Liver (tissue), 7 donors: ENCODE measurements at regions not wholly inside any gene's neighbourhood (a gene's known extent, or its start where the extent isn't known, plus 50 kb on each side); places are given as distances from the start of the nearest gene placed in this dataset.

Experiments
- DNase-seq: peaks from one replicate; pipeline ENCODE4 v3.0.0-alpha.2; 2017; ENCODE audit warnings: low spot score
- H3K27ac ChIP-seq, 2 donors: one replicate each; pipeline ENCODE4 v1.7.0; 2013; ENCODE audit warnings: inconsistent platforms in 2 of 2, low read length in 2 of 2, control low read depth in 1 of 2, low read depth in 1 of 2, mild to moderate bottlenecking in 1 of 2
- H3K27me3 ChIP-seq, 4 donors: one replicate each; pipeline versions ENCODE4 v1.6.1 to v1.7.0; 2013; ENCODE audit warnings: low read length in 3 of 4, inconsistent platforms in 1 of 4, mild to moderate bottlenecking in 1 of 4, moderate library complexity in 1 of 4; ENCODE audit not compliant: control insufficient read depth in 4 of 4, insufficient read depth in 4 of 4
- H3K36me3 ChIP-seq, 4 donors: one replicate each; pipeline versions ENCODE4 v1.6.1 to v1.7.0; 2013; ENCODE audit warnings: low read length in 3 of 4, mild to moderate bottlenecking in 3 of 4, low read depth in 1 of 4, moderate library complexity in 1 of 4; ENCODE audit not compliant: control insufficient read depth in 4 of 4, insufficient read depth in 3 of 4
- H3K4me1 ChIP-seq, 4 donors: one replicate each; pipeline versions ENCODE4 v1.6.1 to v1.7.0; 2013; ENCODE audit warnings: low read length in 3 of 4, mild to moderate bottlenecking in 3 of 4, moderate library complexity in 1 of 4; ENCODE audit not compliant: control insufficient read depth in 4 of 4, insufficient read depth in 4 of 4
- H3K4me3 ChIP-seq, 3 donors: one replicate each; pipeline versions ENCODE4 v1.6.1 to v1.7.0; 2013; ENCODE audit warnings: low read length in 3 of 3, control low read depth in 1 of 3, low read depth in 1 of 3, mild to moderate bottlenecking in 1 of 3
- H3K9ac ChIP-seq, 2 donors: one replicate each; pipeline ENCODE4 v1.7.0; 2013; ENCODE audit warnings: low read length in 2 of 2, mild to moderate bottlenecking in 2 of 2, moderate library complexity in 2 of 2, control low read depth in 1 of 2, low read depth in 1 of 2
- H3K9me3 ChIP-seq, 4 donors: one replicate each; pipeline versions ENCODE4 v1.6.1 to v1.7.0; 2013; ENCODE audit warnings: low read length in 3 of 4; ENCODE audit not compliant: control insufficient read depth in 4 of 4
- ATF3 ChIP-seq: IDR thresholded peaks from 2 replicates; pipeline ENCODE4 v1.6.1; 2016; ENCODE audit warnings: antibody characterized with exemption
- EGR1 ChIP-seq, 2 donors: IDR thresholded peaks; 2 replicates each; pipeline ENCODE4 v1.6.1; 2016 to 2018; ENCODE audit warnings: antibody characterized with exemption in 2 of 2, low read depth in 2 of 2
- FOXA1 ChIP-seq: IDR thresholded peaks from 2 replicates; pipeline ENCODE4 v1.6.1; 2016; ENCODE audit warnings: antibody characterized with exemption
- FOXA2 ChIP-seq: IDR thresholded peaks from 2 replicates; pipeline ENCODE4 v1.6.1; 2016; ENCODE audit warnings: antibody characterized with exemption
- GABPA ChIP-seq, 2 donors: IDR thresholded peaks in 1 of 2; conservative IDR thresholded peaks in 1 of 2; 2 replicates each; pipeline ENCODE4 v1.6.1; 2016; ENCODE audit warnings: antibody characterized with exemption in 2 of 2, mild to moderate bottlenecking in 1 of 2, moderate library complexity in 1 of 2
- HNF4A ChIP-seq, 2 donors: conservative IDR thresholded peaks; 2 replicates each; pipeline ENCODE4 v1.6.1; 2016; ENCODE audit warnings: antibody characterized with exemption in 2 of 2, mild to moderate bottlenecking in 2 of 2
- HNF4G ChIP-seq: IDR thresholded peaks from 2 replicates; pipeline ENCODE4 v1.6.1; 2016; ENCODE audit warnings: antibody characterized with exemption
- JUND ChIP-seq, 2 donors: IDR thresholded peaks; 2 replicates each; pipeline ENCODE4 v1.6.1; 2016; ENCODE audit warnings: antibody characterized with exemption in 2 of 2
- MAX ChIP-seq: IDR thresholded peaks from 2 replicates; pipeline ENCODE4 v1.6.1; 2016; ENCODE audit warnings: antibody characterized with exemption
- NR2F2 ChIP-seq: IDR thresholded peaks from 2 replicates; pipeline ENCODE4 v1.6.1; 2016; ENCODE audit warnings: antibody characterized with exemption
- RAD21 ChIP-seq, 2 donors: IDR thresholded peaks; 2 replicates each; pipeline ENCODE4 v1.6.1; 2016; ENCODE audit warnings: antibody characterized with exemption in 2 of 2, mild to moderate bottlenecking in 2 of 2
- REST ChIP-seq: IDR thresholded peaks from 2 replicates; pipeline ENCODE4 v1.6.1; 2016; ENCODE audit warnings: antibody characterized with exemption, mild to moderate bottlenecking
- RXRA ChIP-seq, 2 donors: IDR thresholded peaks; 2 replicates each; pipeline ENCODE4 v1.6.1; 2017 to 2018; ENCODE audit warnings: antibody characterized with exemption in 2 of 2, mild to moderate bottlenecking in 1 of 2
- TAF1 ChIP-seq: conservative IDR thresholded peaks from 2 replicates; pipeline ENCODE4 v1.6.1; 2016; ENCODE audit warnings: antibody characterized with exemption, mild to moderate bottlenecking
- YY1 ChIP-seq: IDR thresholded peaks from 2 replicates; pipeline ENCODE4 v1.6.1; 2016; ENCODE audit warnings: antibody characterized with exemption, mild to moderate bottlenecking
- ZBTB33 ChIP-seq: IDR thresholded peaks from 2 replicates; pipeline ENCODE4 v1.6.1; 2016; ENCODE audit warnings: antibody characterized with exemption
- WGBS: extraction: QIAGEN DNeasy Blood & Tissue Kit; methylation state at CpG from one replicate; pipeline ENCODE4 v1.1.7; 2013; 5-methylcytosine and 5-hydroxymethylcytosine counted together
- donor health status: healthy.
- donor health status: healthy.
- donor health status: healthy.
- donor health status: healthy.

- 89% methylated on average over 4 of the region's 4 CpGs for WGBS
- no peak overlapping the region for H3K27ac ChIP-seq
- no peak overlapping the region for H3K4me3 ChIP-seq
- no peaks in the 10 kb centered on the region for H3K9me3 ChIP-seq
- H3K9ac ChIP-seq = no peak overlapping the region
- no peaks in the 10 kb centered on the region for H3K27me3 ChIP-seq
- no peak for TF ChIP-seq HNF4A (conservative IDR thresholded peaks at IDR 0.05)
- TF ChIP-seq EGR1 (IDR thresholded peaks at IDR 0.05; ENCODE audit: low read depth in 2 of 2) = no peak
- no peak for TF ChIP-seq FOXA2
- no peak for TF ChIP-seq YY1
- no peak for TF ChIP-seq TAF1
- no peak for TF ChIP-seq HNF4G
- no peak for DNase-seq
- H3K36me3 ChIP-seq = no peaks in the 10 kb centered on the region
- H3K4me1 ChIP-seq = no peaks in the 10 kb centered on the region
These were observed 188.7 kb downstream of the FGFR2 start for GRCh38 chr10:121409466-121410104.

- no peaks in the 10 kb centered on the region for H3K4me1 ChIP-seq
- TF ChIP-seq GABPA (IDR thresholded peaks at IDR 0.05 in 1 of 2, conservative IDR thresholded peaks at IDR 0.05 in 1 of 2) = no peak
- no peak for TF ChIP-seq JUND (IDR thresholded peaks at IDR 0.05)
- no peak for TF ChIP-seq RAD21 (IDR thresholded peaks at IDR 0.05)
- no peak for TF ChIP-seq HNF4G
- no peak for TF ChIP-seq FOXA2
- TF ChIP-seq ATF3 = no peak
- TF ChIP-seq NR2F2 = no peak
- no peak for TF ChIP-seq ZBTB33
- no peak for TF ChIP-seq RXRA (IDR thresholded peaks at IDR 0.05)
- no peak for TF ChIP-seq YY1
- TF ChIP-seq HNF4A (conservative IDR thresholded peaks at IDR 0.05) = no peak
- TF ChIP-seq TAF1 = no peak
- no peak for TF ChIP-seq EGR1 (IDR thresholded peaks at IDR 0.05; ENCODE audit: low read depth in 2 of 2)
- TF ChIP-seq FOXA1 = no peak
- TF ChIP-seq REST = no peak
- no peak for TF ChIP-seq MAX
- H3K36me3 ChIP-seq = no peaks in the 10 kb centered on the region
- H3K9me3 ChIP-seq = no peaks in the 10 kb centered on the region
- H3K27ac ChIP-seq = no peak overlapping the region
- no peak for DNase-seq
- no peak overlapping the region for H3K4me3 ChIP-seq
- 69% methylated on average over 2 of the region's 2 CpGs for WGBS
- no peaks in the 10 kb centered on the region for H3K27me3 ChIP-seq
- H3K9ac ChIP-seq = no peak overlapping the region
These were observed 187.2 kb downstream of the FGFR2 start for GRCh38 chr10:121411004-121411403.
